ENCODE measurements at regions not wholly inside any gene's neighbourhood (a gene's known extent, or its start where the extent isn't known, plus 50 kb on each side); places are given as distances from the start of the nearest gene placed in this dataset.

DNA sequence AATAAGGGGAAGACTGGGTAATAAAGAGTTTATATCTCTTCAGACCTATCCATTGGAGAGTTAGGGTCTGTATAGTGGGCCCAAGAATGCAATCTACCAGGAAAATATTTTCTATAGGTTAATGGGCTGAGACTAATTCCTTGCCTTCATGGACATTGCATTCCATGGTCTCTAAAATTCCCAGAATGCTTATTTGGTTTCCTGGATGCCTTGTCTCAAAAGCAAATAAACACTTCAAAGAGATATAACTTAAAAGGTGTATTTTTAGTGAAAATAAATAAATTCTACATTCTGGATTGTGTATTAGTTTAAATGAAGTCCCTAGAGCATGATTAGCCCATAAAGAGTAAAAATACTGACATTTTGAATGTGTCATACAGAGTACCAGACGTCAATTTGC, 550.1 kb upstream of the PKN2 start:
- TF ChIP-seq SP1 (CRISPR knock-in tag; conservative IDR thresholded peaks at IDR 0.05) (no peak), NR2C2 (CRISPR knock-in tag; IDR thresholded peaks at IDR 0.05) (no peak), CTCF (IDR thresholded peaks at IDR 0.05) (no peak), NFE2L1 (CRISPR knock-in tag; IDR thresholded peaks at IDR 0.05) (no peak), MLX (CRISPR knock-in tag; IDR thresholded peaks at IDR 0.05) (no peak)
